Ishikawa (cell line): ENCODE measurements at regions not wholly inside any gene's neighbourhood (a gene's known extent, or its start where the extent isn't known, plus 50 kb on each side); places are given as distances from the start of the nearest gene placed in this dataset.

Experiments used
- CEBPB ChIP-seq: IDR thresholded peaks from 2 replicates; pipeline ENCODE4 v1.6.1; 2012
- CREB1 ChIP-seq: IDR thresholded peaks from 2 replicates; pipeline ENCODE4 v1.6.1; 2012; ENCODE audit warnings: low read depth
- EP300 ChIP-seq: IDR thresholded peaks from 2 replicates; pipeline ENCODE4 v1.6.1; 2012; ENCODE audit warnings: borderline replicate concordance
- MAX ChIP-seq: IDR thresholded peaks from 2 replicates; pipeline ENCODE4 v1.6.1; 2012
- RAD21 ChIP-seq: IDR thresholded peaks from 2 replicates; pipeline ENCODE4 v1.6.1; 2012; ENCODE audit warnings: low read depth
- TEAD4 ChIP-seq: IDR thresholded peaks from 2 replicates; pipeline ENCODE4 v1.6.1; 2012
- YY1 ChIP-seq: IDR thresholded peaks from 2 replicates; pipeline ENCODE4 v1.6.1; 2012; ENCODE audit warnings: low read depth
- ZBTB7A ChIP-seq: IDR thresholded peaks from 2 replicates; pipeline ENCODE4 v1.6.1; 2012; ENCODE audit warnings: low read depth
- TF ChIP-seq, protein P1 (sequence below): IDR thresholded peaks from 2 replicates; pipeline ENCODE4 v1.6.1; 2012; ENCODE audit warnings: low read depth, mild to moderate bottlenecking

GRCh38 chr3:71987828-71988227 is 202.9 kb upstream of the PROK2 start:
- TF ChIP-seq RAD21 (no peak), MAX (no peak), TEAD4 (no peak), ZBTB7A (no peak), YY1 (no peak), CREB1 (no peak), EP300 (no peak), CEBPB (no peak)
- TF ChIP-seq, protein P1, sequence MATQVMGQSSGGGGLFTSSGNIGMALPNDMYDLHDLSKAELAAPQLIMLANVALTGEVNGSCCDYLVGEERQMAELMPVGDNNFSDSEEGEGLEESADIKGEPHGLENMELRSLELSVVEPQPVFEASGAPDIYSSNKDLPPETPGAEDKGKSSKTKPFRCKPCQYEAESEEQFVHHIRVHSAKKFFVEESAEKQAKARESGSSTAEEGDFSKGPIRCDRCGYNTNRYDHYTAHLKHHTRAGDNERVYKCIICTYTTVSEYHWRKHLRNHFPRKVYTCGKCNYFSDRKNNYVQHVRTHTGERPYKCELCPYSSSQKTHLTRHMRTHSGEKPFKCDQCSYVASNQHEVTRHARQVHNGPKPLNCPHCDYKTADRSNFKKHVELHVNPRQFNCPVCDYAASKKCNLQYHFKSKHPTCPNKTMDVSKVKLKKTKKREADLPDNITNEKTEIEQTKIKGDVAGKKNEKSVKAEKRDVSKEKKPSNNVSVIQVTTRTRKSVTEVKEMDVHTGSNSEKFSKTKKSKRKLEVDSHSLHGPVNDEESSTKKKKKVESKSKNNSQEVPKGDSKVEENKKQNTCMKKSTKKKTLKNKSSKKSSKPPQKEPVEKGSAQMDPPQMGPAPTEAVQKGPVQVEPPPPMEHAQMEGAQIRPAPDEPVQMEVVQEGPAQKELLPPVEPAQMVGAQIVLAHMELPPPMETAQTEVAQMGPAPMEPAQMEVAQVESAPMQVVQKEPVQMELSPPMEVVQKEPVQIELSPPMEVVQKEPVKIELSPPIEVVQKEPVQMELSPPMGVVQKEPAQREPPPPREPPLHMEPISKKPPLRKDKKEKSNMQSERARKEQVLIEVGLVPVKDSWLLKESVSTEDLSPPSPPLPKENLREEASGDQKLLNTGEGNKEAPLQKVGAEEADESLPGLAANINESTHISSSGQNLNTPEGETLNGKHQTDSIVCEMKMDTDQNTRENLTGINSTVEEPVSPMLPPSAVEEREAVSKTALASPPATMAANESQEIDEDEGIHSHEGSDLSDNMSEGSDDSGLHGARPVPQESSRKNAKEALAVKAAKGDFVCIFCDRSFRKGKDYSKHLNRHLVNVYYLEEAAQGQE = no peak
